G401.6 (cell line): ENCODE measurements at regions not wholly inside any gene's neighbourhood (a gene's known extent, or its start where the extent isn't known, plus 50 kb on each side); places are given as distances from the start of the nearest gene placed in this dataset.

Experiments used
- FAIRE-seq: peaks from 2 replicates; lab custom pipeline; 2012; peaks lifted over from hg19 to GRCh38; lab: Jason Lieb, UNC

DNA sequence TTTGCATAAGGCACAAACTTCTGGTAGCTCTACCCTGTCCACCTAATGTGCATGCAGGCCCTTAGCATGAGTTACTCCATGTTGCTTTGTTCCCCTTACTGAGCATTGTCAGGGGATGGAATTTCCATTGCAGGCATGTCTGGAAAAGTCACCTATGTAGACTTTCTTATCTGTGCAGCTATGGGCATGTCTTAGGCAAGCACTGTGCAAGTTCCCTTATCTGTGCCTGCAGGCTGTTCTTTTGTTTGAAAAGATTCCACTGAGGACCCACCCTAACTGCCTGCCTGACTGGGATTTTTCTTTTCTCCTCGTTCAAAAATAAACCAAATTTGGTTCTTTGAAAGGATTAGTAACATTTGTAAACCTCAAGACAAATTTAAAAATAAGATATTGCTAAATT is 587.0 kb downstream of the CDH18 start:
- no peak for FAIRE-seq

DNA sequence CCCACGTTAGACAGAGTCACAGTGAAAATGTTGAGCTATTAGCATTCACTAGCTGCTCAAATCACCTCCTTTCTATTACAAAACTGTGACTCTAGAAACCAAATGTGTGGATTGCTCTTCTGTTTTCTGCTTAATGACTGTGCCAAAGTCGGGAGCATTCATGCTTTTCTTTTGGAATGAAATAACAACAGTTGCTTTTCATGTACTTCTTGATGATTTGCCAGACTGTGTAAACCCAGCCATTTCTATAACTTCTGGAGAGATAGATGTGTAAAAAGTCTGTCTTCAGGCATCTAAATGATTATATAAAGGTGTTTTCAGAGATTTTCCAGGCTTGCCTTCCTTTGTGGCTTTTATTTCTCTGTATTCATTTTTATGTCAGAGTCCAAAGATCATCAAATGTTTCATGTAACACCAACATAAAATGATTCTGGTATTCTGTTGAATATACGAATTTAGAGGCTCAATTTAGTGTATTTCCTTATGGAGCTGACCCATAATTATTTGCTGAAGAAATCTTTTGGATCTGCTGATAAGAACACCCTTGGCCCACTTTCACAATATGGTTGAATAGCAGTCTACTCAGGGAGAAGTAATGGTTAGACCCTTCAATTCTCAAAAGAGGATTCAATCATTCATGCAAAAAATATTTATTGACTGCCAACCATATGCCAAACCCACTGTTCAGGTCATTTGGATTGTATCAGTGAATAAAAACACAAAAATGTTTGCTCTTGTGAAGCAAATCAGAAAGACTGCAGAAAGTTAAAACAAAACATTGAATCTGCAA is 581.2 kb downstream of the CDH18 start:
- no peak for FAIRE-seq

DNA sequence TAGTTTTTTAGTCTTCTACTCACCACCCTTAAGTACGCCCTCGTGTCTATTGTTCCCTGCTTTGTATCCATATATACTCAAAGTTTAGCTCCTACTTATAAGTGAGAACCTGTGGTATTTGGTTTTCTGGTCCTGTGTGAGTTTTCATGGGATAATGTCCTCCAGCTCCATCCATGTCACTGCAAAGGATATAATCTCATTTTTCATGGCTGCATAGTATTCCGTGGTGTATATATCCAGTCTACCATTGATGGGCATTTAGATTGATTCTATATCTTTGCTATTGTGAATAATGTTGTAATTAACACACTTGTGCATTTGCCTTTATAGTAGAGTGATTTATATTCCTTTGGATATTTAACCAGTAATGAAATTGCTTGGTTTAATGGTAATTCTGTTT is 579.9 kb downstream of the CDH18 start:
- no peak for FAIRE-seq

GRCh38 chr5:19411936-19412335 is 576.1 kb downstream of the CDH18 start:
- no peak for FAIRE-seq
